HG03039 (cell line): ENCODE measurements at regions not wholly inside any gene's neighbourhood (a gene's known extent, or its start where the extent isn't known, plus 50 kb on each side); places are given as distances from the start of the nearest gene placed in this dataset.
A peak's percentile ranks its signal among the peaks of the same experiment; 100 is the strongest.

Source experiments
- ATAC-seq: cut with Tn5 transposase; IDR thresholded peaks from one replicate; pipeline ENCODE4 v1.9.1; 2021; ENCODE audit warnings: mild to moderate bottlenecking, moderate library complexity; ENCODE audit not compliant: unreplicated experiment

DNA sequence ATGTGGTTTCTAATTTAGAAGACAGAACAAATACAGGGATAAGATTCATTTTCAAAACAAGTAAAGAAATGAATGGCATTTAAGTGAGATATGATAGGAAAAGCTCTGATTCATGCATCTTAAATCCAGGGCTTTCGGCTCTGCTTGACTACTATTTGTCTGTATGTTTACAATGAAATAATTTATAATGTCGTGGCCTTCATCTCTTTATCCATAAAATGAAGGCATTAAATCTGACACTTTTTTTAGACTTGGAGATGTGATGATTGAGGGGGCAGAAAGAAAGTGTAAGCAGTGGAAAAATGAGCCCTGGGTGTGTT lies 115.7 kb upstream of the KIT start:
- ATAC-seq = no peak

DNA sequence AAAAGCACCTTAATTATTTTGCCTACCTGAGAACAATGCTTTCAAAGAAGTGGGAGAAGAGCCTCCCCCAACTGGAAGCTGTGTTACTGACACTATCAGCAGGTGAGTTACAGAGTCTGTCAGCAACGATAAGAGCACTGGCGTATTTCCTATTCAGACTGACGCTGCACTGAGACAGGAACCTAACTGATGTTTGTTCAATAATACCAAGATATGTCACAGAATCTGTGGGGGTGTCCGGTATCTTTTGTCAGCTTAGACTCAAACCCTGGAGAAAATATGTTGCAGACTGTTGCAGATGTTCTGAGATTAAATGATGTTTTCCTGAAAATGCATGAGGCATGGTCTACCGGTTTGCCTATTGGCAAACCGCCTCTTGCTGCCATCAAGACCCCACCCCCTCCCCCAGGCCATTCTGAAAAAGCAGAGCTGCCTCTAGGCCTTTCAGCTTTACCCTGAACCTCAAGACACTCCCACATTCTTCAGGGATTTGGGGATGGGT lies 115.2 kb upstream of the KIT start:
- ATAC-seq = no peak

DNA sequence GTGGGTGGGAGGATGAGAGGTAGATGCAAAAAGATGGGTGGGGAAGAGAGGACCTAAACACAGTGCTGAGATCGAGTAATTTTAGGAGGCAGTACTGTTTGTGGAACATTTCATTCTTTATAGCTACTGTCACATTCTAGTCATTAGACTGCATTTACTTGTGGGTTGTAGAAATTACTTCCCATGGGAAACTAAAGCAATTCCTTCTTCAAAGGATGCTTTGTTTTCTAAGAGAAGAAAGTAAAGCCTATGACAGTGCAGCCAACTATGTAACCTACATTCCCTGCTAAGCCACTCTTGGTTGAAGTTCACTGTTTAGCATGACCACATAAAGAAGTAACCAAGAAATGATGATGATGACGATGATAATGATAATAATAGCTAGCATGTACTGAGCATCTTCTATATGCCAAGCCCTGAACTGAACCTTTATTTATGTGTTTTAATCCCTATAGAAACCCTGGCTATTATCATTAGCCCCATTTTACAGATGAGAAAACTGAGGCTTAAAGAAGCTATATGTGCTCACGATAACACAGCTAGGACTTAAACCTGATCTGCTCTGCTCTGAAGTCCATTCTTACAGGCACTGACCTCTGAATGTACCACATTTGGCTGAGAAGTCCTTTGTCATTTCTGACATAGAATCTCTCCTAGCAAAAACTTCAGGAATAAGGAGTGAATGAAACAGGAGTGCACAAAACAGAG lies 114.5 kb upstream of the KIT start:
- no peak for ATAC-seq

DNA sequence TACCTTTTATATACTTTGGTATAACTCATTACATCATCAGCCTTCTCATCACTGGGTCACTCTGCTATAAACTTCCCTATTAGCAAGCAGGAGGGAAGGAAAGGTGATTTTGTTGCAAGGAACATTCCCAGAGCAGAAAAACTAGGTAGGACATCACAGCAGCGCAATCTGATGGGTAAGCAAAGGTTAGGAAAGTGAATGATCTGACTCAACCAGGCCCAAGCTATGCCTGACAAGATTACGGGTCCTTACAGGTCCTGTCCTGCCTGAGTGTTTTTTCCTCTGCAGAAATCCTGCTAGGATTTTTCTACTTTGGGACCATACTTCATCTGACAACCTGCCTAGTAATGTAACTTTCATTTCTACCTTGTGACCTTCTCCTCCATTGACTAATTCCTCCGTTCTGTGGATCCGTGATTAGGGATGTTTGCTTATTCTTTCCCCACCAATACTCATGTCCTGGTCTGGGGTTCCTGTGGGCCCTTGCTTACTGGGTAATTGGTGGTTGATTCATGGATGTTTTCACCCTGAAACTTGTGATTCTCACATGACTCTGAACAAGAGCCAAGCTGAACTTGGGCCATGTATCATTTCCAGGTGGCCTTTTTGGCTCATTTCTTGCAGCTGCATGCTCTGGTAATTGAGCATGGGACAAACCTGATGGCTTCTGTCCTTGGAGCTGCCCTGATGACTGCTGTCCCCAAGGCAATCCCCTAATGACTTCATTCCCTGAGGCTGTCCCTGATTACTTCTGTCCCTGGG lies 111.9 kb upstream of the KIT start:
- no peak for ATAC-seq

- ATAC-seq = peak; percentile 79
These were observed 110.3 kb upstream of the KIT start for GRCh38 chr4:54547299-54548097.

GRCh38 chr4:54548098-54548620 lies 109.6 kb upstream of the KIT start:
- ATAC-seq = peak; percentile 52

DNA sequence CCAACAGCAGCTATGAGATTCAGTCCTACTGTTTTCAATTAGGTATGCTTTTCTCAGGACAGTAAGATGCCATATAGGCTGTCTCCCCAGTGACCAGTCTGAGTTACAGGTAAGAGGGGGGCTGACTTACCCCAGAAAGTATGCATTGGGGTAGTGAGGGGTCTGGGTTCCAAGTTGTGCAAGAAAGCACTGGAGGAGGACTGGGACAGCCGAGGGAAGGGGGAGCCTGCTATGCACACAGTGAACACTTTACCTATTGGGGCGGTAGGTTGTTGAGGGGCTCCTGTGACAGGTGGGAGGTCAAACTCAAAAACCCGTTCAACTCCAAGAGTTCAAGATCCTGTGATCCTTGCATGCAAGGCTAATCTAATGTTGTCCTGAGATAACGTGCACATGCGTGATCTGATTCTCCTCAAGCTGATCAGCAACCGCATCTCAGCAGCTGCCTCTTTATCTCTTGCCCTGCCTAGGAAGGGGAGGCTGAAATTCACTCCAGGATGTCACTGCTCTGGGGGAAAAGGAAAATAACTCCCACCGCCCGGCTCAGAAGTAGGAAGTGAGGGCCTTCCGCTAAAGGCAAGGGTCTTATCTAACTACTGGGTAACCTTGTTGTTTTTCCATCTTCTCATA lies 108.8 kb upstream of the KIT start:
- ATAC-seq = no peak

DNA sequence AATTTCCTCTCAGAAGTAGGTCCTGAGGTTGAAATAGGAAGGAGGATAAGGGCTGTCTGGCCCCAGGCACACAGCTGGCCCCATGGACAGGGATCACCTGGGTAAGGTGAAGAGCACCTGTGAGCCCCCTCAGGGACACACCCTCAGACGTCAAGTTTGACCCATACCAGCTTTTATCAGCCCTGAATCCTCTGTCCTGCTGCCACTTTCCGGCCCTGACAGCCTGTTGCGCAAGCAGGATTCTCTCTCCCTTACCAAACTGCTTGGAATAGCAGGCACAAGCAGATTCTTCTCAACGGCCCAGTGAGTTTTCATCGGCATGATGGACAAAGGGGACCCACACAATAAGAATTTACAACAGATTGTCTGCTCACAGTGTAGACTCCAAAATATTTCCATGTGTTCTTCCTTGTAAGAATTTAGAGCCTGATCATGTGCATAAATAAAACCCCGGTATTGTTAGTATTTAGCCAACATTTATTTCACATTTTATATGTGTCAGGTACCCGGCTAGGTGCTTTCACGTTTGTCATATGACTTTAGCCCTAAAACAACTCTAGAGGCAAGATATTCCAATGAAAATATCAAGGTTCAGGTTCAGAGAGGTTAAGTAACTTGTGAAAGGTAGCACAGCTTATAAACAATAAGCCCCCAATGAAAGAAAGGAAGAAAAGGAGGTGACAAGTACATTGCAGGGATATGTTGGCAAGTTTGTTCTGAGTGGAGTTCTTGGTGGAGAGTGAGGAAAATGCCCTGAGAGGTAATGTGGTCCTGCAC lies 107.2 kb upstream of the KIT start:
- no peak for ATAC-seq

- no peak for ATAC-seq
These were observed 104.8 kb upstream of the KIT start for GRCh38 chr4:54553001-54553400.

DNA sequence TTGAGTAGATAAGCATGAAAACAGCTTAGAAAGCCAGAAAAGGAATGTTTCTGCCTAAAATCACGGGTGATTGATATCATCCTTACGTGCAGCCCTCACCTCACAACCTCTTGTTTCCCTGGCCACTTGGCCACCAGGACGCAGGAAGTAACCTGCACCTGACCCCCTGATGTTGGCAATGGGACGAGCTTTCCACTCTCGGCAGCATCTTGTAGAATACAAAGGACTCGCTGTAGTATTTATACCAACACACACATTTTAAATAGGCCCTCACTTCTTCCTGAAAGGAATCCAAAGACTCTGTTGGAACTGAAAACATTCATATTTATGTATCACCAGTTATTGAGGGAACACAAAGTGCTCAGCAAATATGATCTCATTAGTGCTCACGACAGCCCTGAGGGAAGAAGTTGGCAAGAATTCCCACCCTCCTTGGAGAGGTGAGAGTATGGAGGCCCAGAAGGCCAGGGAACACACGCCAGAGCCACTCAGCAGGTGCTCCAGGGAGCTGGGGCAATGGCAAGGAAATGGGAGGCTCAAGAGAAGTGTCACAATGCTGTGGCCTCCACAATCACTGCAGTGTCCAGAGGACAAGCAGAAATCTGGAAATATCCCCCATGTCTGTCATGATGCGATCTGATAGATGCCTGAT lies 103.3 kb upstream of the KIT start:
- no peak for ATAC-seq

DNA sequence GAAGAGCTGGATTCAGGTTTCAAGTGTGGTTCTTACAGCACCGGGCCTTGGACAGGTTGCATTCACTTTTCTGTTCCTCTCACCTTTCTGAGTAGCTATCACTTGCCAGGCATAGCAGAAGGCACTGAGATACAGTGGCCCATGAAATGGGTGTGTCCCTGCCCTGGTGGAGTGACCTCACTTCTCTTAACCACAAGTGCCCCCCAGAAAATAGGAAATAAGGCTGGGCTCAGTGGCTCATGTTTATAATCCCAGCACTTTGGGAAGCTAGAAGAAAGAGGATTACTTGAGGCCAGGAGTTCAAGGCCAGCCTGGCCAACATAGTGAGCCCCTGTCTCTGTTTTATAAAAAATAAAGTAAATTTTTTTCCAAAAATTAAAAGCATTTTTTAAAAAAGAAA lies 101.7 kb upstream of the KIT start:
- ATAC-seq = no peak

GRCh38 chr4:54556587-54556986 lies 101.2 kb upstream of the KIT start:
- ATAC-seq = no peak

DNA sequence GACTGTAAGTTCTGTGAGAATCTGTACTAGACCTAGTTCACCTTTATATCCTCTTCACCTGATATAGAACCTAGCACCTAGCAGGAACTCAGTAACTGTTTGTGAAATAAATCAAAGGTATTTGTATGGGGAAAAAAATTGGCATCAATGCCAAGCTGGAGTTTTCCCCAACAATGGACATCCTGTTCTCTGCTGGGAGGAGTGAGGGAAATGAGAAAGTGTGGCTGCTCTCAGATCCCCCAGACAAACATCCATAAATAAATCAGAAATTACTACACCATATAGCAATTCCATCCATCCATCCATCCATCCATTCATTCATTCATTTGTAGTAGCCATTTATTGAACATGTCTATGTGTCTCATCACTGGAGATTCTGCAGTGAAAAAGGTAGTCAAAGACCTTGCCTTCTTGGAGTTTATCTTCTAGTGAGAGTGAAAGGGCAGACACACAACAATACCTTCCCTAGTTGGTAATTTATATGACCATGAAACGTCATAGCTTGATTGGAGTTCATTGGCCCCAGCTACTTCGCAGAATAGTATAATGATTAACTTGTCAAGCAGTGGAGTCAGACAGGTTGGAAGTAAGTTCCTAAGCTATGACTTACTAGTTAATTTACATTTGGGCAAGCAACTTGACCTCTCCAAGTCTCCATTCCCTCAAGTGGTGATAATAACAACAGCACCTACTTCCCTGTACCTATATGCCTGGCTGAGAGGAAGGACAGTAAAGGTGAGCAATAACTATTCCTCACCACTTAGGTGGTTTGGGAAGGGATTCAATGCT lies 98.7 kb upstream of the KIT start:
- no peak for ATAC-seq

DNA sequence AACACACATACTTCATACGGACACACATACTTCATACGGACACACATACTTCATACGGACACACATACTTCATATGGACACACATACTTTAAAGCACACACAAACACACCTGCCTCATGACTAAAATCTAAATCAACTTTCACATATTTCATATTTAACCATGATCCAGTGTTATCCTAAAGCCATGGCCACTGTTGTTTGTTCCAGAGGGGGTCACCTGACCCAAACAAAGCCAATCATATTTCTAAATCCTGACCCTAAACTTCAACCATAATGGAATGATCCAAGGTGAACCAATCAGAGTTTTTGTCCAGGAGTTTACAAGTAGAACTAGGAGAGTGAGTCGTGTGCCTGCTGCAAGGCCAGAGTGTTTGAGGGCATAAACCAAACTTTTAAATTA lies 97.2 kb upstream of the KIT start:
- no peak for ATAC-seq

DNA sequence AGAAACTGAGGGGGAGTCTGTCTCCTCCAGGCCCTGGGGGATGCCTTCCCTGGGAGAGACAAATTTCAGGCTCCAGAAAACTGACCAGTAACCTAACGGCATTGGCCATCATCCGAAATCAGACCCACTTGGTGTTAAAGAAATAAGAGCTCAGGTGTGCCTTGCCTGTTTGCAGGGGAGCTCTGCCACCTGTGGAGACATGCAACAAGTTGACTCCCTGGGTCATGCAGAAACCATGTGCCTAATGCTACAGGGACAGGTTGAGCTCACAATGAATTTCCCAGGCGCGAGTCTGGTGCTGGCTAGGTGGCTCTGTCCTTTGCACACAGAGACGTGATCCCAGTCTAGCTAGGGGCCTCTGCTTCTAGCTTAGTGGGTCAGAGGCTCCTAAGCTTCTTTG lies 95.8 kb upstream of the KIT start:
- no peak for ATAC-seq

DNA sequence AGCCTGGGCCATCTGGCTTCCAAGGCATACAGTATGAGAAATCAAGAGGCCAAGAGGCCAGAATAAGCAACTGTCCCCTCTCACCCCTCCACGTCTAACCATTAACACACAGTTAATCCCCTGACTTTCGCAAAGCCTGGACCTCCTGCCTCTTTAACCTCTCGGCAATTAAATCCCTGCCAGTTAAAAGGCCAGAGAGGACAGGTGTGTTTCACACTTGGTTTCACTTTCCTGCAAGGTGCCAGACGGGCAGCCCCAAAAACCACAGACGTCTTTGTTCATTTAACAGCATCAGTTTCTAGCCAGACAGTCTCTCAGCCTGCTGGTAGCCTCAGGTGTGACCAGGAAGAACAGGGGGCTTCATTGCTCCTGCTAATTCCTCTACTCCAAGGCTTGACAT lies 91.1 kb upstream of the KIT start:
- peak; percentile 76 for ATAC-seq

GRCh38 chr4:54567327-54567726 lies 90.4 kb upstream of the KIT start:
- no peak for ATAC-seq

GRCh38 chr4:54568184-54568583 lies 89.6 kb upstream of the KIT start:
- no peak for ATAC-seq

- ATAC-seq = no peak
These were observed 86.9 kb upstream of the KIT start for GRCh38 chr4:54570822-54571221.
